SK-N-SH treated with all-trans-retinoic acid at 6 μM for 48 hours (cell line): ENCODE measurements at regions not wholly inside any gene's neighbourhood (a gene's known extent, or its start where the extent isn't known, plus 50 kb on each side); places are given as distances from the start of the nearest gene placed in this dataset.
"Not testable (repeated sequence)": the region's sequence is repeated elsewhere in the genome, so short reads cannot be mapped to it uniquely, and the experiment has no call there.

Experiments
- ATAC-seq: fragments of 200-7000 bp; cut with Tn5 transposase; 3 replicates; pipeline ENCODE4 v1.9.1; 2020; ENCODE audit warnings: mild to moderate bottlenecking, moderate library complexity
- ARNTL ChIP-seq: fragments of 450-650 bp; formaldehyde crosslinking; IDR thresholded peaks from 2 replicates; pipeline ENCODE4 v1.5.0; 2020; ENCODE audit warnings: low read depth, mild to moderate bottlenecking, moderate library complexity, borderline replicate concordance
- BACH2 ChIP-seq: fragments of 250-450 bp; sonication (Bioruptor Pico); IDR thresholded peaks from 2 replicates; pipeline ENCODE4 v1.9.0; 2021; ENCODE audit warnings: mild to moderate bottlenecking, borderline replicate concordance
- CSDC2 ChIP-seq: fragments of 250-450 bp; sonication (Bioruptor Pico); IDR thresholded peaks from 2 replicates; pipeline ENCODE4 v1.5.0; 2020; ENCODE audit warnings: mild to moderate bottlenecking, moderate library complexity
- ESRRG ChIP-seq: fragments of 250-450 bp; sonication (Bioruptor Pico); IDR thresholded peaks from 2 replicates; pipeline ENCODE4 v1.6.1; 2021; ENCODE audit warnings: mild to moderate bottlenecking
- GLIS3 ChIP-seq: fragments of 250-450 bp; sonication (Bioruptor Pico); IDR thresholded peaks from 2 replicates; pipeline ENCODE4 v1.5.0; 2020; ENCODE audit warnings: mild to moderate bottlenecking, moderate library complexity
- ISL1 ChIP-seq: fragments of 250-450 bp; sonication (Bioruptor Pico); IDR thresholded peaks from 2 replicates; pipeline ENCODE4 v2.1.2; 2022; ENCODE audit warnings: mild to moderate bottlenecking, moderate library complexity
- OSR1 ChIP-seq: fragments of 250-450 bp; sonication (Bioruptor Pico); IDR thresholded peaks from 2 replicates; pipeline ENCODE4 v1.8.0; 2022; ENCODE audit warnings: moderate library complexity, mild to moderate bottlenecking, inconsistent platforms
- PPARA ChIP-seq: fragments of 250-450 bp; sonication (Bioruptor Pico); IDR thresholded peaks from 2 replicates; pipeline ENCODE4 v1.5.0; 2020; ENCODE audit warnings: mild to moderate bottlenecking, borderline replicate concordance
- RARB ChIP-seq: fragments of 250-450 bp; sonication (Bioruptor Pico); IDR thresholded peaks from 2 replicates; pipeline ENCODE4 v1.8.0; 2021; ENCODE audit warnings: mild to moderate bottlenecking, moderate library complexity
- SNAI2 ChIP-seq: fragments of 250-450 bp; sonication (Bioruptor Pico); IDR thresholded peaks from 2 replicates; pipeline ENCODE4 v1.5.0; 2020; ENCODE audit warnings: mild to moderate bottlenecking, moderate library complexity
- TCF4 ChIP-seq: fragments of 250-450 bp; sonication (Bioruptor Pico); IDR thresholded peaks from 2 replicates; pipeline ENCODE4 v1.8.0; 2021; ENCODE audit warnings: mild to moderate bottlenecking, moderate library complexity, borderline replicate concordance
- TOX ChIP-seq: fragments of 250-450 bp; sonication (Bioruptor Pico); IDR thresholded peaks from 2 replicates; pipeline ENCODE4 v1.8.0; 2021; ENCODE audit warnings: mild to moderate bottlenecking, moderate library complexity, borderline replicate concordance
- ZC3H10 ChIP-seq: fragments of 250-450 bp; sonication (Bioruptor Pico); IDR thresholded peaks from 2 replicates; pipeline ENCODE4 v1.5.1; 2021; ENCODE audit warnings: mild to moderate bottlenecking, moderate library complexity
- ZFP30 ChIP-seq: fragments of 450-650 bp; formaldehyde crosslinking; IDR thresholded peaks from 2 replicates; pipeline ENCODE4 v1.5.0; 2022; ENCODE audit warnings: mild to moderate bottlenecking, moderate library complexity
- ZNF565 ChIP-seq: fragments of 450-650 bp; formaldehyde crosslinking; conservative IDR thresholded peaks from 2 replicates; pipeline ENCODE4 v1.5.0; 2020; ENCODE audit warnings: low read depth, mild to moderate bottlenecking, moderate library complexity
- ZNF70 ChIP-seq: fragments of 450-650 bp; formaldehyde crosslinking; IDR thresholded peaks from 2 replicates; pipeline ENCODE4 v1.5.0; 2020; ENCODE audit warnings: mild to moderate bottlenecking, moderate library complexity
- TF ChIP-seq, protein P1 (sequence below): fragments of 250-450 bp; sonication (Bioruptor Pico); IDR thresholded peaks from 2 replicates; pipeline ENCODE4 v1.5.1; 2021; ENCODE audit warnings: mild to moderate bottlenecking, moderate library complexity
- TF ChIP-seq, protein P2 (sequence below): fragments of 250-450 bp; sonication (Bioruptor Pico); IDR thresholded peaks from 2 replicates; pipeline ENCODE4 v1.8.0; 2020; ENCODE audit warnings: mild to moderate bottlenecking, moderate library complexity, borderline replicate concordance
- TF ChIP-seq, protein P3 (sequence below): fragments of 250-450 bp; sonication (Bioruptor Pico); IDR thresholded peaks from 2 replicates; pipeline ENCODE4 v1.5.1; 2020; ENCODE audit warnings: low read depth, mild to moderate bottlenecking, moderate library complexity
- TF ChIP-seq, protein P4 (sequence below): fragments of 250-450 bp; sonication (Bioruptor Pico); IDR thresholded peaks from 2 replicates; pipeline ENCODE4 v1.5.0; 2020; ENCODE audit warnings: mild to moderate bottlenecking, moderate library complexity
- TF ChIP-seq, protein P5 (sequence below): fragments of 250-450 bp; sonication (Bioruptor Pico); IDR thresholded peaks from 2 replicates; pipeline ENCODE4 v1.8.0; 2021; ENCODE audit warnings: low read depth, mild to moderate bottlenecking, moderate library complexity, borderline replicate concordance

DNA sequence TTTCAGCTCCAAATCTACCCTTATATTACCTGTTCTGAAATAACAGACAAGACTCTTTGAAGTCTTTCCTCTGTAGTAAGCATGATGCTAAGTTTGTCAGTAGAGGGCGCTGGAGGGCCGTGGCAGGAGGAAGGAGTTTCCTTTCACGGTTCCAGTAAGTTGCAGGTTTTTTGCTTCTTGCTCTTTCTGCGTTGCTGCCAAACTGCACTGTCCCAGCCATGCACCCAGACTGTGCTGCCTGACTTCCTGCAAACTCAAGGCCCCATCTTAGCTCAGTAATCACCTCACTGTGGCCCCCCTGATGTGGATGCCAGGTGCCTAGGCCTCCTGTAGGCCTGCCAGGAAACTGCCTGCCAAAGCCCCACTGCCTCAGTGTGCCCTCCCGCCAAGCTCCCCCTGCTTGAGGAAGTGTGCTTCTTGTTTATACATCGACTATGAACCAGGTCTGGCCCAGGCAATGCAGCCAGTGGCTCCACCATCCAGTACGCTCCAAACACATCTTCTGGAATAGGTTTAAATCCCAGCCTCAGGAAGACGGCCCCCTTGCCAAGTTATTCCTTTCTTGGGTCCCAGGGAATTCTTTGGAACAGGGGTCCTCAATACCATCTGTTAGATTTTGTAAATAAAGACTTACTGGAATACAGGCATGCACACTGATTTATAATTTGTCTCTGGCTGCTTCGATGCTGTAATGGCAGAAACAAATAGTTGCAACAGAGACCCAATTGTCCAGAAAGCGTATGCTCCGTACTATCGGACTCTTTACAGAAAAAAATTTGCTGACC lies 193.7 kb upstream of the LRIG3 start (continued):
- TF ChIP-seq, protein P1, sequence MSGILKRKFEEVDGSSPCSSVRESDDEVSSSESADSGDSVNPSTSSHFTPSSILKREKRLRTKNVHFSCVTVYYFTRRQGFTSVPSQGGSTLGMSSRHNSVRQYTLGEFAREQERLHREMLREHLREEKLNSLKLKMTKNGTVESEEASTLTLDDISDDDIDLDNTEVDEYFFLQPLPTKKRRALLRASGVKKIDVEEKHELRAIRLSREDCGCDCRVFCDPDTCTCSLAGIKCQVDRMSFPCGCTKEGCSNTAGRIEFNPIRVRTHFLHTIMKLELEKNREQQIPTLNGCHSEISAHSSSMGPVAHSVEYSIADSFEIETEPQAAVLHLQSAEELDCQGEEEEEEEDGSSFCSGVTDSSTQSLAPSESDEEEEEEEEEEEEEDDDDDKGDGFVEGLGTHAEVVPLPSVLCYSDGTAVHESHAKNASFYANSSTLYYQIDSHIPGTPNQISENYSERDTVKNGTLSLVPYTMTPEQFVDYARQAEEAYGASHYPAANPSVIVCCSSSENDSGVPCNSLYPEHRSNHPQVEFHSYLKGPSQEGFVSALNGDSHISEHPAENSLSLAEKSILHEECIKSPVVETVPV (CRISPR knock-in tag), result no peak
- no peak for TF ChIP-seq ZNF70 (CRISPR knock-in tag)
- no peak for TF ChIP-seq CSDC2 (CRISPR knock-in tag)

DNA sequence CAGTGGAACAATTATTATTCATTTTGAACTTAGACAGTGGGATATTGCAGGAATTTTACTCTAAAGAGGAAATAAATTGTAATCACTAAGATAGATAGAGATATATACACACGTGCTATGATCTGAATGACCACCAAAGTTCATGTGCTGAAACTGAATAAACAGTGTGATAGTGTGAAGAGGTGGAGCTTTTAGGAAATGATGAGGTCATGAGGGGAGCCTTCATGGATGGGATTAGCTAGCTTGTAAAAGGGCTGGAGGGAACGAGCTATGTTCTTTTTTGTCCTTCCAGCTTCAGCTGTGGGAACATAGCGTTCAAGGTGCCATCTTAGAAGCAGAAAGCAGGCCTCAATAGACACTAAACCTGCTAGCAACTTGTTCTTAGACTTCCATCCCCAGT lies 191.5 kb upstream of the LRIG3 start:
- no peak for ATAC-seq
- no peak for TF ChIP-seq TOX
- no peak for TF ChIP-seq OSR1 (CRISPR knock-in tag)
- TF ChIP-seq, protein P1 (CRISPR knock-in tag), result no peak
- TF ChIP-seq RARB (CRISPR knock-in tag), result no peak
- no peak for TF ChIP-seq ZFP30 (CRISPR knock-in tag)
- no peak for TF ChIP-seq TCF4 (CRISPR knock-in tag)
- TF ChIP-seq, protein P2, sequence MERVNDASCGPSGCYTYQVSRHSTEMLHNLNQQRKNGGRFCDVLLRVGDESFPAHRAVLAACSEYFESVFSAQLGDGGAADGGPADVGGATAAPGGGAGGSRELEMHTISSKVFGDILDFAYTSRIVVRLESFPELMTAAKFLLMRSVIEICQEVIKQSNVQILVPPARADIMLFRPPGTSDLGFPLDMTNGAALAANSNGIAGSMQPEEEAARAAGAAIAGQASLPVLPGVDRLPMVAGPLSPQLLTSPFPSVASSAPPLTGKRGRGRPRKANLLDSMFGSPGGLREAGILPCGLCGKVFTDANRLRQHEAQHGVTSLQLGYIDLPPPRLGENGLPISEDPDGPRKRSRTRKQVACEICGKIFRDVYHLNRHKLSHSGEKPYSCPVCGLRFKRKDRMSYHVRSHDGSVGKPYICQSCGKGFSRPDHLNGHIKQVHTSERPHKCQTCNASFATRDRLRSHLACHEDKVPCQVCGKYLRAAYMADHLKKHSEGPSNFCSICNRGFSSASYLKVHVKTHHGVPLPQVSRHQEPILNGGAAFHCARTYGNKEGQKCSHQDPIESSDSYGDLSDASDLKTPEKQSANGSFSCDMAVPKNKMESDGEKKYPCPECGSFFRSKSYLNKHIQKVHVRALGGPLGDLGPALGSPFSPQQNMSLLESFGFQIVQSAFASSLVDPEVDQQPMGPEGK (CRISPR knock-in tag), result no peak
- no peak for TF ChIP-seq ZNF70 (CRISPR knock-in tag)
- no peak for TF ChIP-seq PPARA (CRISPR knock-in tag)
- TF ChIP-seq GLIS3, result no peak
- no peak for TF ChIP-seq SNAI2 (CRISPR knock-in tag)
- TF ChIP-seq ESRRG (CRISPR knock-in tag), result no peak
- no peak for TF ChIP-seq ARNTL
- no peak for TF ChIP-seq ISL1 (CRISPR knock-in tag)
- TF ChIP-seq, protein P3, sequence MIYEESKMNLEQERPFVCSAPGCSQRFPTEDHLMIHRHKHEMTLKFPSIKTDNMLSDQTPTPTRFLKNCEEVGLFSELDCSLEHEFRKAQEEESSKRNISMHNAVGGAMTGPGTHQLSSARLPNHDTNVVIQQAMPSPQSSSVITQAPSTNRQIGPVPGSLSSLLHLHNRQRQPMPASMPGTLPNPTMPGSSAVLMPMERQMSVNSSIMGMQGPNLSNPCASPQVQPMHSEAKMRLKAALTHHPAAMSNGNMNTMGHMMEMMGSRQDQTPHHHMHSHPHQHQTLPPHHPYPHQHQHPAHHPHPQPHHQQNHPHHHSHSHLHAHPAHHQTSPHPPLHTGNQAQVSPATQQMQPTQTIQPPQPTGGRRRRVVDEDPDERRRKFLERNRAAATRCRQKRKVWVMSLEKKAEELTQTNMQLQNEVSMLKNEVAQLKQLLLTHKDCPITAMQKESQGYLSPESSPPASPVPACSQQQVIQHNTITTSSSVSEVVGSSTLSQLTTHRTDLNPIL (CRISPR knock-in tag), result no peak
- no peak for TF ChIP-seq BACH2 (CRISPR knock-in tag)
- TF ChIP-seq ZC3H10, result no peak
- TF ChIP-seq ZNF565 (CRISPR knock-in tag), result no peak
- TF ChIP-seq CSDC2 (CRISPR knock-in tag), result no peak

DNA sequence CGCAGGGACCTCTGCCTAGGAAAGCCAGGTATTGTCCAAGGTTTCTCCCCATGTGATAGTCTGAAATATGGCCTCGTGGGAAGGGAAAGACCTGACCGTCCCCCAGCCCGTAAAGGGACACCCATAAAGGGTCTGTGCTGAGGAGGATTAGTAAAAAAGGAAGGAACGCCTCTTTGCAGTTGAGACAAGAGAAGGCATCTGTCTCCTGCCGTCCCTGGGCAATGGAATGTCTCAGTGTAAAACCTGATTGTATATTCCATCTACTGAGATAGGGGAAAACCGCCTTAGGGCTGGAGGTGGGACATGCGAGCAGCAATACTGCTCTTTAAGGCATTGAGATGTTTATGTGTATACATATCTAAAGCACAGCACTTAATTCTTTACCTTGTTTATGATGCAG lies 188.2 kb upstream of the LRIG3 start:
- ATAC-seq, result not testable (repeated sequence)

DNA sequence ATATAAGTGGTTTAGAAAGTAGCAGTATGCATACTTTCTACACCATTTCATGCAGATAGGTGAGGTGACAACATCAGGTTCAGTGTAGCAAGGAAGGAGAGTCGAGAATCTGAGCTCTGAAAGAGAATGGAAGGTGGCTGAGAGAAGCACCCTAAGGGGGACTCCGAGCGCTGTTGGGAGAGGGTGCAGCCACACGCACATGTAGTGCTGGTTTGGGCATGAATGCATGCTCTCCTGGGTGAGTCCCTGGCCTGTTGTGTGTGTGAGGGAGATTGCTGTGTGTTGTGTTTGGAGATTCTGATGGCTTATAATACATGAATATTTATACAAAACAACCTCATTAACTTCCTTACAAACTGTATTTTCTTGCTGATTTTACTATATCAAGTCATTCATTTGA lies 180.3 kb upstream of the LRIG3 start:
- no peak for ATAC-seq
- TF ChIP-seq ZFP30 (CRISPR knock-in tag) (no peak), ARNTL (no peak), CSDC2 (CRISPR knock-in tag) (no peak), PPARA (CRISPR knock-in tag) (no peak), ZC3H10 (no peak), TCF4 (CRISPR knock-in tag) (no peak), TOX (no peak)
- TF ChIP-seq, protein P3 (CRISPR knock-in tag), result no peak
- TF ChIP-seq, protein P2 (CRISPR knock-in tag), result no peak
- TF ChIP-seq, protein P4, sequence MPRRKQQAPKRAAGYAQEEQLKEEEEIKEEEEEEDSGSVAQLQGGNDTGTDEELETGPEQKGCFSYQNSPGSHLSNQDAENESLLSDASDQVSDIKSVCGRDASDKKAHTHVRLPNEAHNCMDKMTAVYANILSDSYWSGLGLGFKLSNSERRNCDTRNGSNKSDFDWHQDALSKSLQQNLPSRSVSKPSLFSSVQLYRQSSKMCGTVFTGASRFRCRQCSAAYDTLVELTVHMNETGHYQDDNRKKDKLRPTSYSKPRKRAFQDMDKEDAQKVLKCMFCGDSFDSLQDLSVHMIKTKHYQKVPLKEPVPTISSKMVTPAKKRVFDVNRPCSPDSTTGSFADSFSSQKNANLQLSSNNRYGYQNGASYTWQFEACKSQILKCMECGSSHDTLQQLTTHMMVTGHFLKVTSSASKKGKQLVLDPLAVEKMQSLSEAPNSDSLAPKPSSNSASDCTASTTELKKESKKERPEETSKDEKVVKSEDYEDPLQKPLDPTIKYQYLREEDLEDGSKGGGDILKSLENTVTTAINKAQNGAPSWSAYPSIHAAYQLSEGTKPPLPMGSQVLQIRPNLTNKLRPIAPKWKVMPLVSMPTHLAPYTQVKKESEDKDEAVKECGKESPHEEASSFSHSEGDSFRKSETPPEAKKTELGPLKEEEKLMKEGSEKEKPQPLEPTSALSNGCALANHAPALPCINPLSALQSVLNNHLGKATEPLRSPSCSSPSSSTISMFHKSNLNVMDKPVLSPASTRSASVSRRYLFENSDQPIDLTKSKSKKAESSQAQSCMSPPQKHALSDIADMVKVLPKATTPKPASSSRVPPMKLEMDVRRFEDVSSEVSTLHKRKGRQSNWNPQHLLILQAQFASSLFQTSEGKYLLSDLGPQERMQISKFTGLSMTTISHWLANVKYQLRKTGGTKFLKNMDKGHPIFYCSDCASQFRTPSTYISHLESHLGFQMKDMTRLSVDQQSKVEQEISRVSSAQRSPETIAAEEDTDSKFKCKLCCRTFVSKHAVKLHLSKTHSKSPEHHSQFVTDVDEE (CRISPR knock-in tag), result no peak
- TF ChIP-seq, protein P5, sequence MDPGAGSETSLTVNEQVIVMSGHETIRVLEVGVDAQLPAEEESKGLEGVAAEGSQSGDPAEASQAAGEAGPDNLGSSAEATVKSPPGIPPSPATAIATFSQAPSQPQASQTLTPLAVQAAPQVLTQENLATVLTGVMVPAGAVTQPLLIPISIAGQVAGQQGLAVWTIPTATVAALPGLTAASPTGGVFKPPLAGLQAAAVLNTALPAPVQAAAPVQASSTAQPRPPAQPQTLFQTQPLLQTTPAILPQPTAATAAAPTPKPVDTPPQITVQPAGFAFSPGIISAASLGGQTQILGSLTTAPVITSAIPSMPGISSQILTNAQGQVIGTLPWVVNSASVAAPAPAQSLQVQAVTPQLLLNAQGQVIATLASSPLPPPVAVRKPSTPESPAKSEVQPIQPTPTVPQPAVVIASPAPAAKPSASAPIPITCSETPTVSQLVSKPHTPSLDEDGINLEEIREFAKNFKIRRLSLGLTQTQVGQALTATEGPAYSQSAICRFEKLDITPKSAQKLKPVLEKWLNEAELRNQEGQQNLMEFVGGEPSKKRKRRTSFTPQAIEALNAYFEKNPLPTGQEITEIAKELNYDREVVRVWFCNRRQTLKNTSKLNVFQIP (CRISPR knock-in tag), result no peak
